Breast epithelium (tissue), 4 donors: ENCODE measurements at regions not wholly inside any gene's neighbourhood (a gene's known extent, or its start where the extent isn't known, plus 50 kb on each side); places are given as distances from the start of the nearest gene placed in this dataset.

Experiments used
- DNase-seq, 2 donors: peaks; one replicate each; pipeline ENCODE4 v3.0.0-alpha.2; 2019; ENCODE audit warnings: low spot score in 2 of 2
- H3K27ac ChIP-seq, 2 donors: fragments of 200-600 bp; sonication (generic) in 1 of 2; one replicate each; pipeline ENCODE4 v1.5.1; 2016 to 2019; ENCODE audit warnings: mild to moderate bottlenecking in 1 of 2
- H3K27me3 ChIP-seq, 2 donors: fragments of 200-600 bp; sonication (generic) in 1 of 2; one replicate each; pipeline versions ENCODE4 v1.5.1 to v1.6.0; 2017 to 2019; ENCODE audit warnings: control low read depth in 1 of 2, mild to moderate bottlenecking in 1 of 2
- H3K36me3 ChIP-seq: fragments of 200-600 bp; one replicate; pipeline ENCODE4 v1.5.1; 2019
- H3K4me1 ChIP-seq, 2 donors: fragments of 200-600 bp; sonication (generic); one replicate each; pipeline ENCODE4 v1.5.1; 2016 to 2019; ENCODE audit warnings: control low read depth in 1 of 2
- H3K4me3 ChIP-seq, 3 donors: fragments of 200-600 bp; sonication (generic); 1 replicate in 2 of 3; 2 replicates in 1 of 3; pipeline ENCODE4 v1.5.1; 2016 to 2019; ENCODE audit warnings: mild to moderate bottlenecking in 3 of 3, moderate library complexity in 2 of 3
- H3K9me3 ChIP-seq, 2 donors: fragments of 200-600 bp; sonication (generic) in 1 of 2; one replicate each; pipeline ENCODE4 v1.5.1; 2016 to 2019; ENCODE audit warnings: control low read depth in 1 of 2
- POLR2A ChIP-seq: fragments of 450-650 bp; IDR thresholded peaks from one replicate; pipeline ENCODE4 v1.6.1; 2016; ENCODE audit warnings: antibody characterized with exemption, mild to moderate bottlenecking, moderate library complexity
- POLR2AphosphoS5 ChIP-seq, 3 donors: sonication (generic); formaldehyde crosslinking; IDR thresholded peaks; one replicate each; pipeline ENCODE4 v1.6.1; 2017; ENCODE audit warnings: antibody characterized with exemption in 3 of 3
- intact Hi-C: fragments of 100-400 bp; cut with DNase I; formaldehyde crosslinking; loops from one replicate; pipeline ENCODE4 v1.15.1; 2023; ENCODE audit warnings: low total_unique reads
- TF ChIP-seq, protein P1 (sequence below), 3 donors: fragments of 450-650 bp; IDR thresholded peaks; one replicate each; pipeline ENCODE4 v1.5.1; 2016 to 2017; ENCODE audit warnings: antibody characterized with exemption in 3 of 3, mild to moderate bottlenecking in 3 of 3, moderate library complexity in 3 of 3

DNA sequence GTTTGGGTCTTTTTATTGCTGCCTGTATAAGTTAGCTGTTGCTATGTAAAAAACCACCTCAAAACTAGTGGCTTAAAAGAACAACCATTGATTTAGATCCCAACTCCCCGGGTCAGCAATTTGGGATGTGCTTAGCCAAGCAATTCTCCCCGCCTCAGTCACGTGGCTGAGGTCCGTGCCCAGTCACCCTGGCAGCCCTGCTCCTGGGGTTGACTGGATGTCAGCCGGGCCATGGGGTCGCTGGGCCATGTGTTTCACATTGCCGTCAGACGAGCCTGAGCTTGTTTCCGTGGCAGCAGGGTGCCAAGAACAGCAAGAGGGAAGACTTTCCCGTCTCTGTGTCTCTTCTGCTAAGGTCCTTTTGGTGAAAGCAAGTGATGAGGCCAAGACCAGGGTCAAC lies 345.7 kb upstream of the FAT1 start:
- no peaks in the 10 kb centered on the region for H3K36me3 ChIP-seq
- H3K27ac ChIP-seq: no peak overlapping the region
- intact Hi-C loops: no loop called here
- H3K9me3 ChIP-seq: no peaks in the 10 kb centered on the region
- H3K27me3 ChIP-seq: no peaks in the 10 kb centered on the region
- no peaks in the 10 kb centered on the region for H3K4me1 ChIP-seq
- no peak for DNase-seq
- H3K4me3 ChIP-seq: no peak overlapping the region
- TF ChIP-seq, protein P1, sequence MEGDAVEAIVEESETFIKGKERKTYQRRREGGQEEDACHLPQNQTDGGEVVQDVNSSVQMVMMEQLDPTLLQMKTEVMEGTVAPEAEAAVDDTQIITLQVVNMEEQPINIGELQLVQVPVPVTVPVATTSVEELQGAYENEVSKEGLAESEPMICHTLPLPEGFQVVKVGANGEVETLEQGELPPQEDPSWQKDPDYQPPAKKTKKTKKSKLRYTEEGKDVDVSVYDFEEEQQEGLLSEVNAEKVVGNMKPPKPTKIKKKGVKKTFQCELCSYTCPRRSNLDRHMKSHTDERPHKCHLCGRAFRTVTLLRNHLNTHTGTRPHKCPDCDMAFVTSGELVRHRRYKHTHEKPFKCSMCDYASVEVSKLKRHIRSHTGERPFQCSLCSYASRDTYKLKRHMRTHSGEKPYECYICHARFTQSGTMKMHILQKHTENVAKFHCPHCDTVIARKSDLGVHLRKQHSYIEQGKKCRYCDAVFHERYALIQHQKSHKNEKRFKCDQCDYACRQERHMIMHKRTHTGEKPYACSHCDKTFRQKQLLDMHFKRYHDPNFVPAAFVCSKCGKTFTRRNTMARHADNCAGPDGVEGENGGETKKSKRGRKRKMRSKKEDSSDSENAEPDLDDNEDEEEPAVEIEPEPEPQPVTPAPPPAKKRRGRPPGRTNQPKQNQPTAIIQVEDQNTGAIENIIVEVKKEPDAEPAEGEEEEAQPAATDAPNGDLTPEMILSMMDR (IDR thresholded peaks at IDR 0.05): no peak

DNA sequence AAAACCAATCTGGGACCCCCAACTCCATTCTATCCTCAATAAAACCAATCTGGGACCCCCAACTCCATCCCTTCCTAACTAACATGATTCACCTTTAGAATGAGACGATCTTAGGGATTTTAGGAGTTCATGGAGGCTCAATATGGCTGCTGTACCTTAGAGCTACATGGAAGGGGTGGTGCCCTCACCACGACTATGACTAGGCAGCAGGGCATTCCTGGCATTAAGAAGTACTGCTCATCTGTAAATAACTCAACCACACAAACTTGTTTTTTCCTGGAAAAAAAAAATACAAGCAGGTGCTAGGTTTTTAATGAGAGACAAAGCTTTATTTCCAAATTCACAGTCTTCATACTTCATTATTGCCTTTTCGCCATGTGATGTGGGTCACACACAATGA lies 346.5 kb upstream of the FAT1 start:
- TF ChIP-seq, protein P1 (IDR thresholded peaks at IDR 0.05): no peak
- TF ChIP-seq POLR2A (no peak), POLR2AphosphoS5 (IDR thresholded peaks at IDR 0.05) (no peak)
- Histone ChIP-seq H3K4me3 (no peak overlapping the region), H3K36me3 (no peaks in the 10 kb centered on the region), H3K27ac (no peak overlapping the region), H3K27me3 (no peaks in the 10 kb centered on the region), H3K9me3 (no peaks in the 10 kb centered on the region), H3K4me1 (no peaks in the 10 kb centered on the region)
- intact Hi-C loops: no loop called here
- no peak for DNase-seq

DNA sequence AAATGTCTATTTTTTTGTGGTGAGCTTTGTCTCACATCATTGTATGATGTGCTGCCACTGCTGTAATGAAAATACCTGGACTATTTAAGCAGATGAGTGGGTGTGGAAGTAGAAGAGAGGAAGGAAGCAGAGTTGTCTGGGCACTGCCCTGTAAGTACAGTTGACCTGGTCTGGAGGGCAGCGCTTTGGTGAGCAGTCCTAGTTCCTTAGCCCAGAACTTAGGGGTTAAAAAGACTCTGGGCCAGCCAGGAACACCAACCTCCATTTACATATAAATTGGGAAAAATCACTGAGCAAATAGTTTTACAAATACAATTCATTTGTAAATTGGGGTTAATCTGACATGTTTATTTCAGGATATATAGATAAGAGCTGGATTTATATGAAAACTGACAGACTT lies 347.1 kb upstream of the FAT1 start:
- intact Hi-C loops: no loop called here
- H3K36me3 ChIP-seq: no peaks in the 10 kb centered on the region
- H3K27ac ChIP-seq: no peak overlapping the region
- H3K4me3 ChIP-seq: no peak overlapping the region
- no peaks in the 10 kb centered on the region for H3K4me1 ChIP-seq
- TF ChIP-seq, protein P1 (IDR thresholded peaks at IDR 0.05): no peak
- TF ChIP-seq POLR2A (no peak), POLR2AphosphoS5 (IDR thresholded peaks at IDR 0.05) (no peak)
- no peaks in the 10 kb centered on the region for H3K9me3 ChIP-seq
- no peaks in the 10 kb centered on the region for H3K27me3 ChIP-seq
- no peak for DNase-seq

DNA sequence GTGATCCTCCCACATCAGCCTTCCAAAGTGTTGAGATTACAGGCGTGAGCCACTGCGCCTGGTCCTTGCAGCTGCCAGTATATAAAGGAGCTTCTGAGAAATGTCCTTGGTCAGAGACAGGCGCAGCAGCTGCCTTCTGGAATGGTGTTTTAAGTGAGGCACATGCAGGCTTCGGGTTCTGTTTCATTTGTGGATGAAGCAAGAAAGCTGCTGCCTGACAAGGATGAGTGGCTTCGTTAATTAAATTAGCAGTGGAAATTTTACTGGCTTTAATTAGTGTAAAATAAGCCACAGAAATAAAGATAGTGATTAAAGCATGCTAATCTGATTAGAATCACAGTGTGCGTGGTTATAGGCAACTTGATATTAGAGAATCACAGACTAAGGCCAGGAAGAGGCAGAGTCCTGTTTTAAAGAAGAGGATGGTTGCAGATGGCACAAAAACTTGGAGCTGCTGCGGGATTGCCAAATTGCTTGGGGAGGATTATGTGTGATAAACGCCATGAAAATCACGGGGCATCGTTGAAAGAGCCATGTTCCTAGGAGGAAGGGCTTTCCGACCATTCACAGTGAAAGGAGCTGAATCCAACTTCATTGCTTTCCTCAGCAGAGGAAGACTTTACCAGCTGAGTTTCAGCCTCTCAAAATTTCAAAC lies 348.4 kb upstream of the FAT1 start:
- Histone ChIP-seq H3K27me3 (no peaks in the 10 kb centered on the region), H3K27ac (no peak overlapping the region), H3K4me3 (no peak overlapping the region), H3K36me3 (no peaks in the 10 kb centered on the region), H3K4me1 (no peaks in the 10 kb centered on the region), H3K9me3 (no peaks in the 10 kb centered on the region)
- DNase-seq: no peak
- TF ChIP-seq, protein P1 (IDR thresholded peaks at IDR 0.05): no peak
- intact Hi-C loops: no loop called here

DNA sequence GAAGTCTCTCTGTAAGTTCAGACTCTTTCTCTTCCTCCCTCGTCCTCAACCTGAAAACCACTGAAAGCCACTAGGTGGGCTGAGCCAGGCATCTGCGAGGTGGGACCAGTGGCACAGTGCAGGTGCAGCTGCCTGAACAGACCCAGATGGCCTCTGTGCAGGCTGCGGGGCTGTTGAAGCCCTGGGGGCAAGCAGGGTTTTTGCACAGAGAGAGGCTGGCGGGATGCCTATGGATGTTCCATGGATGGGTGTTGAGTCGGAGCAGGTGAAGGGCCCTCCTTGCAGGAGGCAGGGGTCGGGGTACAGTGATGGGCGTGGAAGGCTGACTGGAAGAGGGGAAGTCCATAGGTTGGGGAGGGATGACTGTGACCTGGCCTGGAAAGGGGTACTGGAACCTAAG lies 350.2 kb upstream of the FAT1 start:
- no peak overlapping the region for H3K27ac ChIP-seq
- no peaks in the 10 kb centered on the region for H3K4me1 ChIP-seq
- intact Hi-C loops: no loop called here
- no peak overlapping the region for H3K4me3 ChIP-seq
- H3K36me3 ChIP-seq: no peaks in the 10 kb centered on the region
- H3K27me3 ChIP-seq: no peaks in the 10 kb centered on the region
- no peaks in the 10 kb centered on the region for H3K9me3 ChIP-seq
- TF ChIP-seq, protein P1 (IDR thresholded peaks at IDR 0.05): no peak
- no peak for TF ChIP-seq POLR2A
- no peak for TF ChIP-seq POLR2AphosphoS5 (IDR thresholded peaks at IDR 0.05)
- no peak for DNase-seq
